ENCODE measurements at regions not wholly inside any gene's neighbourhood (a gene's known extent, or its start where the extent isn't known, plus 50 kb on each side); places are given as distances from the start of the nearest gene placed in this dataset.

- Mint-ChIP-seq H3K27ac (no peak overlapping the region), H3K27me3 (ENCODE audit: low read depth) (no peaks in the 10 kb centered on the region)
Observed at GRCh38 chr13:21970918-21971317, 300.0 kb downstream of the FGF9 start.

GRCh38 chr13:21971662-21972621 lies 301.1 kb downstream of the FGF9 start:
- H3K4me3 Mint-ChIP-seq: no peak overlapping the region
- DNase-seq (ENCODE audit: low spot score in 2 of 2, unreplicated experiment in 2 of 2): no peak
- H3K27ac Mint-ChIP-seq: peak overlapping the region; percentile 34
- peaks cover 7% of the 10 kb centered on the region for H3K4me1 Mint-ChIP-seq
- TF ChIP-seq CTCF (IDR thresholded peaks at IDR 0.05; ENCODE audit: unreplicated experiment): no peak
- no peaks in the 10 kb centered on the region for H3K27me3 Mint-ChIP-seq (ENCODE audit: low read depth)
- H3K36me3 Mint-ChIP-seq: no peaks in the 10 kb centered on the region
- peaks cover 3% of the 10 kb centered on the region for H3K9me3 Mint-ChIP-seq

More at GRCh38 chr13:21970918-21971317, 300.0 kb downstream of the FGF9 start:
- TF ChIP-seq CTCF (IDR thresholded peaks at IDR 0.05; ENCODE audit: unreplicated experiment): no peak
- H3K4me1 Mint-ChIP-seq: peaks cover 16% of the 10 kb centered on the region
- H3K4me3 Mint-ChIP-seq: no peak overlapping the region
- no peaks in the 10 kb centered on the region for H3K36me3 Mint-ChIP-seq
- peaks cover 3% of the 10 kb centered on the region for H3K9me3 Mint-ChIP-seq
- no peak for DNase-seq (ENCODE audit: low spot score in 2 of 2, unreplicated experiment in 2 of 2)

GRCh38 chr13:21973437-21974125 lies 302.7 kb downstream of the FGF9 start:
- H3K4me3 Mint-ChIP-seq: no peak overlapping the region
- TF ChIP-seq CTCF (IDR thresholded peaks at IDR 0.05; ENCODE audit: unreplicated experiment): no peak
- no peak for DNase-seq (ENCODE audit: low spot score in 2 of 2, unreplicated experiment in 2 of 2)
- H3K27me3 Mint-ChIP-seq (ENCODE audit: low read depth): no peaks in the 10 kb centered on the region
- peaks cover 7% of the 10 kb centered on the region for H3K4me1 Mint-ChIP-seq
- no peaks in the 10 kb centered on the region for H3K36me3 Mint-ChIP-seq
- no peak overlapping the region for H3K27ac Mint-ChIP-seq
- no peaks in the 10 kb centered on the region for H3K9me3 Mint-ChIP-seq

GRCh38 chr13:21974741-21975140 lies 303.9 kb downstream of the FGF9 start:
- no peak for TF ChIP-seq CTCF (IDR thresholded peaks at IDR 0.05; ENCODE audit: unreplicated experiment)
- Mint-ChIP-seq H3K27me3 (ENCODE audit: low read depth) (no peaks in the 10 kb centered on the region), H3K27ac (no peak overlapping the region), H3K4me3 (no peak overlapping the region), H3K36me3 (no peaks in the 10 kb centered on the region), H3K9me3 (no peaks in the 10 kb centered on the region), H3K4me1 (peaks cover 4% of the 10 kb centered on the region)
- no peak for DNase-seq (ENCODE audit: low spot score in 2 of 2, unreplicated experiment in 2 of 2)

- no peaks in the 10 kb centered on the region for H3K36me3 Mint-ChIP-seq
- no peaks in the 10 kb centered on the region for H3K27me3 Mint-ChIP-seq (ENCODE audit: low read depth)
- peaks cover 15% of the 10 kb centered on the region for H3K4me1 Mint-ChIP-seq
- no peak for DNase-seq (ENCODE audit: low spot score in 2 of 2, unreplicated experiment in 2 of 2)
- TF ChIP-seq CTCF (IDR thresholded peaks at IDR 0.05; ENCODE audit: unreplicated experiment): no peak
- H3K4me3 Mint-ChIP-seq: no peak overlapping the region
- no peaks in the 10 kb centered on the region for H3K9me3 Mint-ChIP-seq
- H3K27ac Mint-ChIP-seq: no peak overlapping the region
Observed at GRCh38 chr13:21976159-21976558, 305.3 kb downstream of the FGF9 start.

All from mesothelial cell of epicardium (in vitro differentiated cells).